CD4-positive, alpha-beta T cell treated with Interleukin-10 for 1 hour (primary cell): ENCODE measurements at regions not wholly inside any gene's neighbourhood (a gene's known extent, or its start where the extent isn't known, plus 50 kb on each side); places are given as distances from the start of the nearest gene placed in this dataset.
"Not testable (repeated sequence)": the region's sequence is repeated elsewhere in the genome, so short reads cannot be mapped to it uniquely, and the experiment has no call there.

Experiments used
- DNase-seq: peaks from one replicate; pipeline ENCODE4 v3.0.0-alpha.2; 2020

- no peak for DNase-seq
Observed at GRCh38 chr2:88927128-88927527, 235.7 kb downstream of the RPIA start.

GRCh38 chr2:88930659-88931058 is 239.2 kb downstream of the RPIA start:
- DNase-seq: no peak

- no peak for DNase-seq
Observed at GRCh38 chr2:88932686-88933085, 241.2 kb downstream of the RPIA start.

DNA sequence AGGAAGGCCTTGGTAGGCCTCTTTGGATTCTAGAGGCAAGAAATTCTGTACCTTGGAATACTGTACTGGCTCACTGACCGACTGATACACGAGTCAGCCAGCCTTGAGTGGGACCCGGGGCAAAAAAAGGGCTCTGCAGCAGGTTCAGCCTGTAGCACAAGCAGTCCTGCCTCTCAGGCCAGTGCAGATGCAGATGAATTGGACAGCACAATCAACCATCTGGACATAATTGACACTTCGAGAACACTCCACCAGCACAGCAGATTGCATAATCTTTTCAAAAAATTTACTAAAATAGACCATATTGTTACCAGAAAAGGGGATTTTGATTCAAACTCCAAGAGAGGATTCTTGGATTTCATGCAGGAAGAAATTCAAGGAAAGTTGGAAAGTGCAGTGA is 241.6 kb downstream of the RPIA start:
- DNase-seq: no peak

GRCh38 chr2:88933980-88934379 is 242.5 kb downstream of the RPIA start:
- no peak for DNase-seq

GRCh38 chr2:88941178-88941577 is 249.7 kb downstream of the RPIA start:
- not testable (repeated sequence) for DNase-seq

- no peak for DNase-seq
Observed at GRCh38 chr2:88942798-88943197, 251.3 kb downstream of the RPIA start.

- DNase-seq: no peak
Observed at GRCh38 chr2:88949336-88949735, 257.9 kb downstream of the RPIA start.

DNA sequence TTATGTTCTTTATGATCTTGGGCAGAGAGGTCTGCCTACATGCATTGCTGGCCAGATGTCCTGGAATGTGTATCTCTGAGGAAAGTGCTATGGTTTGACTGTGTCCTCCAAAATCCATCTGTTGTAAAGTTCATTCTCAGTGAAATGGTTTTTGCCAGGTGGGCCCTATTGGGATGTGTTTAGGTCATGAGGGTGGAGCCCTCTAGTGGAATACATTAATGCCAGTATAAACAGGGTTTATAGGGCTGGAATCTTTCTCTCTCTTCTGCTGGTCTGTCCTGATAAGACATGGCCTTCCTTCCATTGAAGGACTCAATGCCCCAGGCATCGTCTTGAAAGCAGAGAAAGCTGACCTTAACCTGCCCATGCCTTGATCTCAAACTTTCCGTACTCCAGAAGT is 258.5 kb downstream of the RPIA start:
- peak; percentile 3 for DNase-seq

DNA sequence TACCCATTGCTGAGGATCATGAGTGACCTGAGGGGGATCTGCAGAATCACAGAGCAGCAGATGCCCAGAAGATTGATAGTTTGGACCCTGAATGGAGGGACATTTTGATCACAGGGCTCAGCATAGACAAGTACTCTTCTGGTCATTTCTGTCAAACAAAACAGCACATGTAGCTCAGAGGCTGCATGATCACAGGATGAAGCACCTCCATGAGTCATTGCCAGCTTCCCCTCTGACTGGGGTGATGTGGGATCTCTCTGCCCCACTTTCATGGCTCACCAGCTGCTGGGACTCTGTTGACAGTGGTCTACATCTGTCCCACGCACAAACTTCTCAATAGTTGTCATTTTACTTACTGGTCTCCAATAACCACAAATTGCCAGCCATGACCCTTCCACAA is 264.1 kb downstream of the RPIA start:
- DNase-seq: no peak

GRCh38 chr2:88959480-88960204 is 268.2 kb downstream of the RPIA start:
- no peak for DNase-seq

- DNase-seq: not testable (repeated sequence)
Observed at GRCh38 chr2:88961323-88961722, 269.9 kb downstream of the RPIA start.

GRCh38 chr2:88967844-88968243 is 276.4 kb downstream of the RPIA start:
- DNase-seq: no peak

DNA sequence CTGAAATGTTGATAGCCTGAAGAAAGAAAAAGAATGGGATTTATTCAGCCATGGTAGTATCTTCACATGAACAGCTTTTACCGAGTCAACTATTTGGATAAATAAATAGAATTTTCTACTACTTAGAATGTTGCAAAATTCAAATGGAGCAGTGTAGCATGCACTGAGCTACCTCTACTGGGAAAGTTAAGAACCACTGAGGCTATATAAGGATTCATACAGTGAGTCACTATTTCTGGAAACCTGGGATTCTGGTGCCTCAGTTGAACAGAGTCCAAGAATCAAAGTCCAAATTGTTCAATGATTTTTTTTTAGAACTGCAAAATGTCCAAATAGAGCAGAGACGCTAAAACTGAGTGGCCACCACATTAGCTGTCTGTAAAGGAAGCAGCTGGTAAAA is 286.5 kb downstream of the RPIA start:
- not testable (repeated sequence) for DNase-seq

- DNase-seq: not testable (repeated sequence)
Observed at GRCh38 chr2:88978446-88978845, 287.0 kb downstream of the RPIA start.

DNA sequence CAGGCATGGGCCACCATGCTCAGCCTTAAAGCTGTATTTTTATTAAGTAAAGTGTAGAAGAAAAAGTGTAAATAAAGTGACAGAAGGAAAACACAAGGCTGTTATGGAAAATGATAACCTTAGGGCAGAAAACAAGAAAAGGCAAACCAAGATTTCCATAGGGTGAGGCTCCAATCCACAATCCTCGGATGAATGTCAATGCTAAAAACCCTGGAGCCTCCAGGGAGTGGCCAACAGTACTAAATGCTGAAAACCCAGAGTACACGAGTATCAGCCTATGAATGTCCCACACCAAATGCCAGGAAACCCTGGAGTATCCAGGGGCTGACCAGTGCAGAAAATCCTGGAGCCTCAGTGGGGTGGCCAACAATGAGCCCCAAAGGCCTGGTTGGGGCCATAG is 292.6 kb downstream of the RPIA start:
- not testable (repeated sequence) for DNase-seq

- DNase-seq: not testable (repeated sequence)
Observed at GRCh38 chr2:88986721-88987330, 295.4 kb downstream of the RPIA start.

- DNase-seq: not testable (repeated sequence)
Observed at GRCh38 chr2:88988617-88989016, 297.1 kb downstream of the RPIA start.

GRCh38 chr2:88992819-88993218 is 301.3 kb downstream of the RPIA start:
- DNase-seq: not testable (repeated sequence)

GRCh38 chr2:88994856-88995255 is 303.4 kb downstream of the RPIA start:
- not testable (repeated sequence) for DNase-seq

DNA sequence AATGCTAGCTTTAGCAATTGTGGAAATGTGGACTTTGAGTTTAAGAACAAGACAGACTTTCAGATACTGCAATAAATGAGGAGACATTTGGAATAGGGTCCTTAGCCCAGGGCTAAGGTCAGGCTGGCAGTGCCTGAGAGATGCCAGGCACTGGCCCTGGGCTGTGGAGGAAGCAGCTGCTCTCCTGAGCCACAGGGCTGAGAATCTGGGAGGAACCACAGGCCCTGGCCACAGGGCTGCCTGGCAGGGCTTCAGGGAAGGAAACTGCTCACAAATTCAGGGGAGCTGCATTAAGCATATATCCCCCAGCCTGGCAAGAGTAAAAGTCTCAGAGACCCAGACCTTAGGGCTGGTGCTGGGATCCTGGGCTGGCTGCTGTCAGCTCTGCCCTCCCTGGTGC is 305.1 kb downstream of the RPIA start:
- not testable (repeated sequence) for DNase-seq

- DNase-seq: no peak
Observed at GRCh38 chr2:88999365-88999764, 307.9 kb downstream of the RPIA start.

- no peak for DNase-seq
Observed at GRCh38 chr2:89000235-89000634, 308.8 kb downstream of the RPIA start.

DNA sequence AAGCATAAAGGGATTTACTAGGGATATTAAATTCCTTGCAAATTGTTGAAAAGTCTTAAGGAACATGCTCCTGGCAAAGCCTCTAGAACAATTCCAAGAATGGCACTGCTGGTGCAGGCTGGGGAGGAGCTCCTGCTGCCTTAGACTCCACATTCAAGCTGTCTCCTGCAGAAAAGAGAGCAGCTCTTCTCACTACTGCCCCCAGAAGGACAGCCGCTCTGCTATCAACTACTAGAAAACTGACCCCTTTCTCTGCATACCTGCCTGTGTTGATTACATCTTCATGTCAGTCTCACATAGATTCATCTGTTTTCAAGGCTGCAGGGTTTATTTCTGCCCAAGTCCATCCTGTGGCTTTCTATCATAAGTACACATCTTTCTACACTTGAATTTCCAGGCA is 312.8 kb downstream of the RPIA start:
- DNase-seq: not testable (repeated sequence)

DNA sequence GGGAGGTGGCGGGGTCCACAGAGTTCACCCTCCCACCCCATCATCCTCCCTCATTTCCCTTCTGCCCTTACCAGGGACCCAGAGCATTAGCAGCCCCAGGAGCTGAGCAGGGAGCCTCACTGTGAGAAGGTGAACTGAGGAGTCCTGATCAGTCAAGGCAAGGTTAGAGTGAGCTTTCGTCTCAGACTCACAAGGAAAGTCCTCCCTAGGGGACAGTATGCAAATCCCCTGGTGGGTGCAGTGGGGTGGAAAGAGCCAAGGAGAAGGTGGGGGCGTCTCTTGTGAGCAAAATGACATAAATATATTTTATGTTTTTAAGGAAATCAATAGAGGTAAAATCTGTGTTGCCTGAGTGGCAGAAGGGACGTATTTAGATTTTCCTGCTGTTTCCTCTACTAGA is 329.1 kb downstream of the RPIA start:
- not testable (repeated sequence) for DNase-seq
